GM12892 (cell line): ENCODE measurements at regions not wholly inside any gene's neighbourhood (a gene's known extent, or its start where the extent isn't known, plus 50 kb on each side); places are given as distances from the start of the nearest gene placed in this dataset.

Experiments used
- DNase-seq: peaks from one replicate; pipeline ENCODE4 v3.0.0; 2011; ENCODE audit not compliant: insufficient read length
- FAIRE-seq: peaks from 2 replicates; lab custom pipeline; 2011; peaks lifted over from hg19 to GRCh38; lab: Jason Lieb, UNC
- POLR2A ChIP-seq: IDR thresholded peaks from 2 replicates; pipeline ENCODE4 v1.6.1; 2011; ENCODE audit warnings: low read depth, low read length, control low read depth
- POLR2AphosphoS5 ChIP-seq: IDR thresholded peaks from 2 replicates; pipeline ENCODE4 v1.6.1; 2011; ENCODE audit warnings: low read depth, low read length, control low read depth
- TAF1 ChIP-seq: IDR thresholded peaks from 2 replicates; pipeline ENCODE4 v1.6.1; 2011; ENCODE audit warnings: low read depth, mild to moderate bottlenecking, control low read depth, low read length, borderline replicate concordance

- DNase-seq (no peak), FAIRE-seq (no peak)
- TF ChIP-seq POLR2A (no peak), POLR2AphosphoS5 (no peak), TAF1 (no peak)
Observed at GRCh38 chr2:52874466-52875106, 893.0 kb upstream of the CHAC2 start.

GRCh38 chr2:52862801-52863200 is 904.8 kb upstream of the CHAC2 start:
- DNase-seq (no peak), FAIRE-seq (no peak)
- no peak for TF ChIP-seq POLR2A
- no peak for TF ChIP-seq TAF1
- TF ChIP-seq POLR2AphosphoS5 = no peak

GRCh38 chr2:52861596-52861995 is 906.0 kb upstream of the CHAC2 start:
- FAIRE-seq (no peak), DNase-seq (no peak)
- TF ChIP-seq POLR2AphosphoS5 (no peak), TAF1 (no peak), POLR2A (no peak)

GRCh38 chr2:52859065-52859464 is 908.5 kb upstream of the CHAC2 start:
- FAIRE-seq = no peak
- DNase-seq = no peak
- TF ChIP-seq POLR2AphosphoS5 (no peak), POLR2A (no peak), TAF1 (no peak)

GRCh38 chr2:52857722-52858121 is 909.9 kb upstream of the CHAC2 start:
- DNase-seq = no peak
- no peak for FAIRE-seq
- no peak for TF ChIP-seq POLR2AphosphoS5
- no peak for TF ChIP-seq TAF1
- TF ChIP-seq POLR2A = no peak

DNA sequence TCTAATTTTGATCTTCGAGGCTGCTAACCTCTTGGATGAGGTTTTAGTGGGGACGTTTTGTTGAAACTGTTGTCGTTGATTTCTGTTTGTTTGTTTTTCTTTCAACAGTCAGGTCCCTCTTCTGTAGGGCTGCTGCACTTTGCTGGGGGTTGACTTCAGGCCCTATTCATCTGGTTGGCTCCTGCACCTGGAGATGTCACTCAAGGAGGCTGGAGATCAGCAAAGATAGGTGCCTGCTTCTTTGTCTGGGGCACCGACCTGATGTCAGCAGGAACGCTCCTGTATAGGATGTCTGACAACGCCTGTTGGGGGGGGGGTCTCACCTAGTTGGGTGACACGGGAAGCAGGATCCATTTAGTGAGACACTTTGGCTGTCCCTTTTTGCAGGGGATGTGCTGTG is 915.6 kb upstream of the CHAC2 start:
- TF ChIP-seq POLR2AphosphoS5 = no peak
- TF ChIP-seq POLR2A = no peak
- no peak for TF ChIP-seq TAF1
- FAIRE-seq (no peak), DNase-seq (no peak)

DNA sequence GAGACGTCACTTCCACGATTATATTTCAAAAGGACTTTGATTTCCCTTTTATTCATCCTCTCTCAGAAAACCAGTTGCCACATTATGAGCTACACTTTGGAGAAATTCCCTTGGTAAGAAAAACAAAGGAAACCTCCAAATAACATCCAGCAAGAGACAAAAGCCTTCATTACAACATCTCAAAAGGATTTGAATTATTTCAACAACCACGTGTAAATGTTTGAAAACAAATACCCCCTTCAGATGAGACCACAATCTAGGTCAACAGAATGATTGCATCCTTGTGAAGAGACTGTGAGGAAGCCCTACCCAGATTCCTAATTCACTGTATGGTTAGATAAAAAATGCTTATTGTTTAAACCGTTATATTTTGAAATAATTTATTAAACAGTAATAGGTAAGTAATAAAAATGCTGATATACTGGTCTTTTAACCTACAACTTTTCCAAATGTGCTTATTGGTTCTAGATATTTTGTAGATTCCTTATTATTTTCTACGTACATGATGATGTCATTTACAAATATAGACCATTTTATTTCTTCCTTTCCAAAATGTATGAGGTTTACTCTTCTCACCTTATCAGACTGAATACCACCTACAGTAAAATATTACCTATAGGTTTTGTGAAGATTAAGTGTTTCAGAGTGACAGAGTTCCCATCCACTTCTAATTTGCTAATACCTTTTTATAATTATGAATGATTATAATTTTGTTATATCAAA is 922.7 kb upstream of the CHAC2 start:
- no peak for DNase-seq

GRCh38 chr2:52835909-52836308 is 931.7 kb upstream of the CHAC2 start:
- no peak for FAIRE-seq
- TF ChIP-seq POLR2A (no peak), POLR2AphosphoS5 (no peak), TAF1 (no peak)
- DNase-seq = no peak

More for the DNA sequence above, 922.7 kb upstream of the CHAC2 start:
- no peak for FAIRE-seq
- TF ChIP-seq POLR2A (no peak), TAF1 (no peak), POLR2AphosphoS5 (no peak)

GRCh38 chr2:52831216-52831615 is 936.4 kb upstream of the CHAC2 start:
- FAIRE-seq (no peak), DNase-seq (no peak)
- no peak for TF ChIP-seq POLR2AphosphoS5
- TF ChIP-seq TAF1 = no peak
- no peak for TF ChIP-seq POLR2A

GRCh38 chr2:52828112-52828511 is 939.5 kb upstream of the CHAC2 start:
- no peak for FAIRE-seq
- no peak for TF ChIP-seq POLR2AphosphoS5
- TF ChIP-seq TAF1 = no peak
- TF ChIP-seq POLR2A = no peak

GRCh38 chr2:52821631-52822030 is 946.0 kb upstream of the CHAC2 start:
- no peak for TF ChIP-seq POLR2AphosphoS5
- TF ChIP-seq TAF1 = no peak
- TF ChIP-seq POLR2A = no peak
- no peak for FAIRE-seq

More at GRCh38 chr2:52828112-52828511, 939.5 kb upstream of the CHAC2 start:
- no peak for DNase-seq

GRCh38 chr2:52818958-52819357 is 948.6 kb upstream of the CHAC2 start:
- FAIRE-seq (no peak), DNase-seq (no peak)
- TF ChIP-seq TAF1 (no peak), POLR2A (no peak), POLR2AphosphoS5 (no peak)

More at GRCh38 chr2:52821631-52822030, 946.0 kb upstream of the CHAC2 start:
- no peak for DNase-seq
